ENCODE measurements at regions not wholly inside any gene's neighbourhood (a gene's known extent, or its start where the extent isn't known, plus 50 kb on each side); places are given as distances from the start of the nearest gene placed in this dataset.

DNA sequence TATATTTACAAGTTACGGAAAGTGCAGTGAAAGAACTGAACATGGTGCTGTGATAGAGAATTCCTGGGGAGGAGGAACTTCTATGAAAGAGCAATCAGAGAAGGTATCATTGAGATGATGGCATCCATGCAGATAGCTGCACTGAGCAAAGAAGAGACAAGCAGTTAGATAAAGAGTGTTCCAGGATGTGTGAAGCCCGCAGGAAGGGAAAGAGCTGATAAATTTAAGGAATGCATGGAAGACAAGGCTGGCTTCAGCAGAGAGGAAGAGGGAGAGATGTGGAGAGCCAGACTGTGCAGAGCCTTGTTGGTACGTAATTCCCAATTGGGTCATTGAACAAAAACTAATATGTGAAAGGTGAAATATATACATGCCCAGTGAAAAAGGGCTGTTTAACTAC, 538.9 kb downstream of the INHBA start:
- intact Hi-C loops (cut with micrococcal nuclease), result no loop called here
- Mint-ChIP-seq H3K4me1 (no peaks in the 10 kb centered on the region), H3K27ac (no peak overlapping the region), H3K36me3 (ENCODE audit: low read depth) (no peaks in the 10 kb centered on the region), H3K4me3 (no peak overlapping the region), H3K9me3 (no peaks in the 10 kb centered on the region), H3K27me3 (no peaks in the 10 kb centered on the region)
- DNase-seq (no peak), ATAC-seq (ENCODE audit: low read depth) (no peak)
- ChIA-PET POLR2A (no interaction called here), CTCF (no interaction called here)
- TF ChIP-seq, protein P1, sequence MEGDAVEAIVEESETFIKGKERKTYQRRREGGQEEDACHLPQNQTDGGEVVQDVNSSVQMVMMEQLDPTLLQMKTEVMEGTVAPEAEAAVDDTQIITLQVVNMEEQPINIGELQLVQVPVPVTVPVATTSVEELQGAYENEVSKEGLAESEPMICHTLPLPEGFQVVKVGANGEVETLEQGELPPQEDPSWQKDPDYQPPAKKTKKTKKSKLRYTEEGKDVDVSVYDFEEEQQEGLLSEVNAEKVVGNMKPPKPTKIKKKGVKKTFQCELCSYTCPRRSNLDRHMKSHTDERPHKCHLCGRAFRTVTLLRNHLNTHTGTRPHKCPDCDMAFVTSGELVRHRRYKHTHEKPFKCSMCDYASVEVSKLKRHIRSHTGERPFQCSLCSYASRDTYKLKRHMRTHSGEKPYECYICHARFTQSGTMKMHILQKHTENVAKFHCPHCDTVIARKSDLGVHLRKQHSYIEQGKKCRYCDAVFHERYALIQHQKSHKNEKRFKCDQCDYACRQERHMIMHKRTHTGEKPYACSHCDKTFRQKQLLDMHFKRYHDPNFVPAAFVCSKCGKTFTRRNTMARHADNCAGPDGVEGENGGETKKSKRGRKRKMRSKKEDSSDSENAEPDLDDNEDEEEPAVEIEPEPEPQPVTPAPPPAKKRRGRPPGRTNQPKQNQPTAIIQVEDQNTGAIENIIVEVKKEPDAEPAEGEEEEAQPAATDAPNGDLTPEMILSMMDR (IDR thresholded peaks at IDR 0.05), result no peak

DNA sequence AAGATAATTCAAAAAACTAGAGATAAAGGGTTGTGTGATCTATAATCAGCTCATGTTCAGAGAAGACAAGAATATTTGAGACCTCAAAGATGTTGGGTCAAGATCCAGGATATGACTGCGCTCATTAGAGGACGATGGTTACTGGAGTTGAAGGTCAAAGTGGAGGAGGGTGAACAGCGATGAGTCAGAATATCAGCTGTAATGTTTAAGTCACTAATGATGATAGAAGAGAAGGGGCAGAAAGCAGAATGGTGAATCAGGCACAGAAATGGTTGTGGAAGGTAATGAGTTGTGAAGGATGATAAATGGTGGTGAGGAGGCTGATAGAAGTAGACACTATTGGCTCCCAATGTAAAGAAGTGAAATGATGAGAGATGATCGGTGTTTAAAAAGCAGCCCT, 540.3 kb downstream of the INHBA start:
- Mint-ChIP-seq H3K27me3 (no peaks in the 10 kb centered on the region), H3K4me3 (no peak overlapping the region)
- POLR2A ChIA-PET, result no interaction called here

DNA sequence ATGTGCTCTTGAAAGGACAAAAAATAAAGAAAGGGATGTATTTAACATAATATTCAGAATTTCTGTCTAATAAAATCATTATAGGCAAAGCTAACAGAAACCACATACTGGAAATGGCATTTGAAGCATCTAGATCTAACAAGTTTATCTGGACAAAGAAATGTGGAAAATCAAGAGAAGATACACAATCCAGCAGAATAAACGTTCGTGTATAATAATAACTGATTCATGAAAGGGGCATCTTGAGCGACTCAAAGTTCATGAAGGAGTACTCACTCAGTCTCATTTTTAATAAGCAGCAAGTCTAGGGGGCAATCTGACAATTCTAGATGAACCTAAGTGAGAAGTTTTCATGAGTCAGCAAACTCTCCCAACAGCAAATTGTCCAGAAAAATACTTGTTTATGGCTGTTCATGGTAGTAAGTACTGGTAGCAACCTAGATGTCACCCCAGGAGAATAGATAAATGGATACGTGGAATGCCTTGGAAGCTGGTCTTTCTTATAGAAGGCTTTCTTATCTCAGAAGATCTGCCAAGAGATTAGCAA, 541.8 kb downstream of the INHBA start:
- ATAC-seq (ENCODE audit: low read depth) (no peak), DNase-seq (no peak)
- Mint-ChIP-seq H3K4me1 (no peaks in the 10 kb centered on the region), H3K4me3 (no peak overlapping the region), H3K27ac (no peak overlapping the region), H3K9me3 (no peaks in the 10 kb centered on the region), H3K27me3 (no peaks in the 10 kb centered on the region), H3K36me3 (ENCODE audit: low read depth) (no peaks in the 10 kb centered on the region)
- TF ChIP-seq, protein P1 (IDR thresholded peaks at IDR 0.05), result no peak
- intact Hi-C loops (cut with micrococcal nuclease), result no loop called here
- POLR2A ChIA-PET, result no interaction called here
- CTCF ChIA-PET, result no interaction called here

More for the DNA sequence above, 540.3 kb downstream of the INHBA start:
- DNase-seq (no peak), ATAC-seq (ENCODE audit: low read depth) (no peak)
- Mint-ChIP-seq H3K36me3 (ENCODE audit: low read depth) (no peaks in the 10 kb centered on the region), H3K4me1 (no peaks in the 10 kb centered on the region), H3K27ac (no peak overlapping the region), H3K9me3 (no peaks in the 10 kb centered on the region)
- CTCF ChIA-PET, result no interaction called here
- intact Hi-C loops (cut with micrococcal nuclease), result no loop called here
- TF ChIP-seq, protein P1 (IDR thresholded peaks at IDR 0.05), result no peak

DNA sequence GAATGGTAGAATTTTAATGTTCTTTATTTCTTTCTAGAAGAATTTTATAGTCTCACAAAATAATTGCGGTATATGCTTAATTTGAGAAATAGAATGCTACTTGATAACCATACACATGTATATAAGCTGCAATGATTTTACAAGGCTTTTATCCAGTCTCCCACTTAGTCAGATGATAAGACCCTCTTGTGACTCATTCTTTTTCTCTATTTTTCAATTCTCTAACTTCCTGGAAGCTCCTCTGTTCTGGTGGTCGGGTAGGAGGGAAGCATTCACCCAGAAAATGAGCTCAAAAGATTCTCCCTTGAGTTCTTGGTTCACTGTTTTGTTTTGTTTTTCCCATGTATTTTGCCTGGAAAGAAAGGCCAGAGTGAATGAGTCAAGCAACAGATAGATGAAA, 546.6 kb downstream of the INHBA start:
- CTCF ChIA-PET, result no interaction called here
- TF ChIP-seq, protein P1 (IDR thresholded peaks at IDR 0.05), result no peak
- POLR2A ChIA-PET, result no interaction called here
- no peaks in the 10 kb centered on the region for H3K9me3 Mint-ChIP-seq
- no peaks in the 10 kb centered on the region for H3K4me1 Mint-ChIP-seq
- ATAC-seq (ENCODE audit: low read depth) (no peak), DNase-seq (no peak)
- no peaks in the 10 kb centered on the region for H3K36me3 Mint-ChIP-seq (ENCODE audit: low read depth)
- peaks cover 2% of the 10 kb centered on the region for H3K27me3 Mint-ChIP-seq
- intact Hi-C loops (cut with micrococcal nuclease), result no loop called here
- H3K4me3 Mint-ChIP-seq, result no peak overlapping the region
- H3K27ac Mint-ChIP-seq, result no peak overlapping the region

DNA sequence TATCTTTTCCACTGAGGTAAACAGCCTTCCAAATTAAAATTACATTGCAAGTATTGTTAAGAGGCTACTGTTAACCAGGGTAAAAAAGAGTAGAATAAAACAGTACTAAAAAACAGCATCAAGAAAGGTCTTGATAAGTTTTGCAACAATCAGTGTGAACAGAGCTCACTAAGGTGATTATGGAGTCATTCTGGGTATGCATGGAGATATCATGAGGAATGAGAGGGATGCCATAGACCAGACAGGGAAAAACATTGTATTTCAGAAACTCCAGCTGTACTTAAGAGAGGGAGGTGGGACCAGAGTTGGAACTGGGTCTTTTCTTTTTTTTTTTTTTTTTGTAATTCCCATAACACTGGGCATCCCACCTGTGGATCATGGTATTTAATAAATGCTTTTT, 549.6 kb downstream of the INHBA start:
- H3K27ac Mint-ChIP-seq, result no peak overlapping the region
- no peak overlapping the region for H3K4me3 Mint-ChIP-seq
- no peaks in the 10 kb centered on the region for H3K9me3 Mint-ChIP-seq
- TF ChIP-seq, protein P1 (IDR thresholded peaks at IDR 0.05), result no peak
- ChIA-PET CTCF (no interaction called here), POLR2A (no interaction called here)
- H3K4me1 Mint-ChIP-seq, result no peaks in the 10 kb centered on the region
- intact Hi-C loops (cut with micrococcal nuclease), result no loop called here
- ATAC-seq (ENCODE audit: low read depth) (no peak), DNase-seq (no peak)
- H3K27me3 Mint-ChIP-seq, result peaks cover 2% of the 10 kb centered on the region
- no peaks in the 10 kb centered on the region for H3K36me3 Mint-ChIP-seq (ENCODE audit: low read depth)
